Right lobe of liver (tissue), 4 donors: ENCODE measurements at regions not wholly inside any gene's neighbourhood (a gene's known extent, or its start where the extent isn't known, plus 50 kb on each side); places are given as distances from the start of the nearest gene placed in this dataset.

Source experiments
- POLR2A ChIP-seq: fragments of 450-650 bp; IDR thresholded peaks from one replicate; pipeline ENCODE4 v1.6.1; 2017; ENCODE audit warnings: antibody characterized with exemption, mild to moderate bottlenecking
- TF ChIP-seq, protein P1 (sequence below), 4 donors: fragments of 200-600 bp in 3 of 4; fragments of 450-650 bp in 1 of 4; IDR thresholded peaks; one replicate each; pipeline versions ENCODE4 v1.5.1 to v1.8.0; 2016 to 2022; ENCODE audit warnings: antibody characterized with exemption in 4 of 4, mild to moderate bottlenecking in 2 of 4
- donor health status: DM: no; HTN: no; CAD: no.
- donor health status: DM: no; HTN: no; CAD: no.
- donor health status: DM: no; HTN: yes; CAD: no.

DNA sequence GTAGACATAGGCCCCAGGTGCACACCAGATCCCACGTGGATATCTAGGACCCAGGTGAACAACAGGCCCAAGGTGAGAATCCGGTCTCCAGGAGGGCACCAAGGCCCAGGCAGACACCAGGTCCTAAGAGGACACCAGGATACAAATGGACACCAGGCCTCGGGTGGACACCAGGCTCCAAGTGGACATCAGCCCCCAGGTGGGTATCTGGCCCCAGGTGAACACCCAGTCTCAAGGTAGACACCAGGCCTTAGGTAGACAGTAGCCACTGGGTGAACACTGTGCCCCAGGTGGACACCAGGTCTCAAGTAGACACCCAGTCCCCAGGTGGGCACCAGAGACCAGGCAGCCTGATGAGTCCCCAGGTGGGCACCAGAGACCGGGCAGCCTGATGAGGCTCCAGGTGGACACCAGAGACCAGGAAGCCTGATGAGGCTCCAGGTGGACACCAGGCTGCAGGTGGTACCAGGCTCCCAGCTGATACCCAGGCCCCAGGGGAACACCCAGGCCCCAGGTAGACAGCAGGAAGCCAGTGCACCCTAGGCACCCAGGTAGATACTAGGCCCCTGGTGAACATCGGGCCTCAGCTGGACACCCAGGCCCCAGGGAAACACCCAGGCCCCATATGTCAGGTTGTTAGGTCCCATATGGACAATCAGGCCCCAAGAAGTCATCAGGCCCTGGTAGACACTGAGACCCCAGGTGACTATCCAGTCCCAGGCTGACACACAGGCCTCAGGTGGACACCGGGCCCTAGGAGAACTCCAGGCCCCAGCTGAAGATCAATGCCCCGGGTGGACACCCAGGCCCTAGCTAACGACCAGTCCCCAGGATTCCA lies 55.1 kb upstream of the SEPTIN5 start:
- TF ChIP-seq POLR2A, result no peak
- TF ChIP-seq, protein P1, sequence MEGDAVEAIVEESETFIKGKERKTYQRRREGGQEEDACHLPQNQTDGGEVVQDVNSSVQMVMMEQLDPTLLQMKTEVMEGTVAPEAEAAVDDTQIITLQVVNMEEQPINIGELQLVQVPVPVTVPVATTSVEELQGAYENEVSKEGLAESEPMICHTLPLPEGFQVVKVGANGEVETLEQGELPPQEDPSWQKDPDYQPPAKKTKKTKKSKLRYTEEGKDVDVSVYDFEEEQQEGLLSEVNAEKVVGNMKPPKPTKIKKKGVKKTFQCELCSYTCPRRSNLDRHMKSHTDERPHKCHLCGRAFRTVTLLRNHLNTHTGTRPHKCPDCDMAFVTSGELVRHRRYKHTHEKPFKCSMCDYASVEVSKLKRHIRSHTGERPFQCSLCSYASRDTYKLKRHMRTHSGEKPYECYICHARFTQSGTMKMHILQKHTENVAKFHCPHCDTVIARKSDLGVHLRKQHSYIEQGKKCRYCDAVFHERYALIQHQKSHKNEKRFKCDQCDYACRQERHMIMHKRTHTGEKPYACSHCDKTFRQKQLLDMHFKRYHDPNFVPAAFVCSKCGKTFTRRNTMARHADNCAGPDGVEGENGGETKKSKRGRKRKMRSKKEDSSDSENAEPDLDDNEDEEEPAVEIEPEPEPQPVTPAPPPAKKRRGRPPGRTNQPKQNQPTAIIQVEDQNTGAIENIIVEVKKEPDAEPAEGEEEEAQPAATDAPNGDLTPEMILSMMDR (IDR thresholded peaks at IDR 0.05), result no peak
